Testis (tissue), 2 donors: ENCODE measurements at regions not wholly inside any gene's neighbourhood (a gene's known extent, or its start where the extent isn't known, plus 50 kb on each side); places are given as distances from the start of the nearest gene placed in this dataset.

Experiments
- POLR2A ChIP-seq: fragments of 450-650 bp; IDR thresholded peaks from one replicate; pipeline ENCODE4 v1.6.1; 2017; ENCODE audit warnings: antibody characterized with exemption, mild to moderate bottlenecking, moderate library complexity
- TF ChIP-seq, protein P1 (sequence below), 3 experiments: fragments of 450-650 bp in 2 of 3; fragments of 200-600 bp in 1 of 3; sonication (generic) in 1 of 3; IDR thresholded peaks; one replicate each; pipeline ENCODE4 v1.5.1; 2016 to 2019; ENCODE audit warnings: antibody characterized with exemption in 3 of 3, mild to moderate bottlenecking in 2 of 3, moderate library complexity in 1 of 3

DNA sequence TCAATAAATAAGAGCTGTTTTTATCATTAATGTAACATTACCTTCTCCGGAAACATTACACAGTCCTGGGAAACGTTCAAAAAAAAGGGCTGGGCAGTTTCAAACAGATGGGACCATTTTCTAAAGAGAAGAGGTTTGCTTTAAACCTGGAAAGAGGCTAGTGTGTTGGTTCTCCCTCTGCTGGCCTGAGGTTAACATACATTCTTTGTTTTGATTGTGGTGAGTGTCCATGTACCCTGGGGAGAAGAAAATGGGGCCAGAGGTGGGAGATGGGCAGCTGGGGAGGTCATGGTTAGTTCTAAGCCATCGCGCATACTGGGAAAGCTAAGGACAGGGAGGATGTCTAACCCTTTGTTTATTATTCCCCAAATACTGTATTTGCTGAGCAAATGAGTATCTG is 194.7 kb downstream of the CPEB2 start:
- no peak for TF ChIP-seq POLR2A
- TF ChIP-seq, protein P1, sequence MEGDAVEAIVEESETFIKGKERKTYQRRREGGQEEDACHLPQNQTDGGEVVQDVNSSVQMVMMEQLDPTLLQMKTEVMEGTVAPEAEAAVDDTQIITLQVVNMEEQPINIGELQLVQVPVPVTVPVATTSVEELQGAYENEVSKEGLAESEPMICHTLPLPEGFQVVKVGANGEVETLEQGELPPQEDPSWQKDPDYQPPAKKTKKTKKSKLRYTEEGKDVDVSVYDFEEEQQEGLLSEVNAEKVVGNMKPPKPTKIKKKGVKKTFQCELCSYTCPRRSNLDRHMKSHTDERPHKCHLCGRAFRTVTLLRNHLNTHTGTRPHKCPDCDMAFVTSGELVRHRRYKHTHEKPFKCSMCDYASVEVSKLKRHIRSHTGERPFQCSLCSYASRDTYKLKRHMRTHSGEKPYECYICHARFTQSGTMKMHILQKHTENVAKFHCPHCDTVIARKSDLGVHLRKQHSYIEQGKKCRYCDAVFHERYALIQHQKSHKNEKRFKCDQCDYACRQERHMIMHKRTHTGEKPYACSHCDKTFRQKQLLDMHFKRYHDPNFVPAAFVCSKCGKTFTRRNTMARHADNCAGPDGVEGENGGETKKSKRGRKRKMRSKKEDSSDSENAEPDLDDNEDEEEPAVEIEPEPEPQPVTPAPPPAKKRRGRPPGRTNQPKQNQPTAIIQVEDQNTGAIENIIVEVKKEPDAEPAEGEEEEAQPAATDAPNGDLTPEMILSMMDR (IDR thresholded peaks at IDR 0.05): no peak
